ENCODE measurements at regions not wholly inside any gene's neighbourhood (a gene's known extent, or its start where the extent isn't known, plus 50 kb on each side); places are given as distances from the start of the nearest gene placed in this dataset.

DNA sequence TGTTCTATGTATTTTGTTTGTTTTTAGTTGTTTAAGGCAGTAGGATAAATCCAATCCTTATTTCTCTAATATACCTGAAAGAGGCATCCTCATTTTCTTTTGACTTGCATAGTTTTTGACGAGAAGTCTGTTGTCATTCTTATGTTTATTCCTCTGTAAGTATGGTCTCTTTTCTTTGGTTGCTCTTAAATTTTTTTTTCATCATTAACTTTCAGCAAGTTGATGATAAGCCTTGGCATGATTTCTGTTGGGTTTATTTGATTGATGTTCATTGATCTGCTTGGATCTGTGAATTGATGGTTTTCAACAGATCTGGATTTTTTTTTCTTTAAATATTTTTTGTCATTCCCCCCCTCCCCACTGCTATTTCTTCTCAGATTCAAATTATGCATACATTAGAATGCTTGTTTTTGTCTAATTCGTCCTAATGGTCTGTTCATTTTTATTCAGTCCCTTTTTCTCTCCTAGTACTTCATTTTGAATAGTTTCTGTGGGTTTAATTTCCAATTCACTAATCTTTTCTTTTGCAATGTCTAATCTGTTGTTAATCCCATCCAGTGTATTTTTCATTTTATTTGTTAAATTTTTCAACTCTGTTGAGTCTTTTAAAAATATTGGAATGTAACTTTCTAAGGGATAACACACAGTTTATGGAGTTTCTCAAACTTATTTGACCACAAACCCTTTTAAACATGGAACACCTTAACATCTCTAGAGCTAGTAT lies 495.9 kb downstream of the CSNK1G3 start:
- no peaks in the 10 kb centered on the region for H3K36me3 ChIP-seq (ENCODE audit: control insufficient read depth in 2 of 2, extremely low read depth in 1 of 2, insufficient read depth in 2 of 2, low read length in 2 of 2)
- H2AFZ ChIP-seq (ENCODE audit: control insufficient read depth, low read length) = no peak overlapping the region
- H3K79me2 ChIP-seq (ENCODE audit: control insufficient read depth, insufficient read depth, low read length) = no peaks in the 10 kb centered on the region
- no peak for DNase-seq (ENCODE audit: low read depth, low spot score)
- dilution Hi-C loops (cut with MboI; ENCODE audit: extremely low pct_ligation_motif_present, low sequenced_read_pairs) = no loop called here
- H3K4me1 ChIP-seq (ENCODE audit: control insufficient read depth, extremely low read depth, insufficient read depth, low read length) = no peaks in the 10 kb centered on the region
- H3K27me3 ChIP-seq (ENCODE audit: control insufficient read depth, extremely low read depth, insufficient read depth, low read length) = no peaks in the 10 kb centered on the region
- no peak for FAIRE-seq
- no peak overlapping the region for H3K9ac ChIP-seq (ENCODE audit: control insufficient read depth, extremely low read depth, insufficient read depth, low read length)
- H3K27ac ChIP-seq (ENCODE audit: control insufficient read depth, insufficient read depth, low read length) = no peak overlapping the region
- TF ChIP-seq, protein P1, sequence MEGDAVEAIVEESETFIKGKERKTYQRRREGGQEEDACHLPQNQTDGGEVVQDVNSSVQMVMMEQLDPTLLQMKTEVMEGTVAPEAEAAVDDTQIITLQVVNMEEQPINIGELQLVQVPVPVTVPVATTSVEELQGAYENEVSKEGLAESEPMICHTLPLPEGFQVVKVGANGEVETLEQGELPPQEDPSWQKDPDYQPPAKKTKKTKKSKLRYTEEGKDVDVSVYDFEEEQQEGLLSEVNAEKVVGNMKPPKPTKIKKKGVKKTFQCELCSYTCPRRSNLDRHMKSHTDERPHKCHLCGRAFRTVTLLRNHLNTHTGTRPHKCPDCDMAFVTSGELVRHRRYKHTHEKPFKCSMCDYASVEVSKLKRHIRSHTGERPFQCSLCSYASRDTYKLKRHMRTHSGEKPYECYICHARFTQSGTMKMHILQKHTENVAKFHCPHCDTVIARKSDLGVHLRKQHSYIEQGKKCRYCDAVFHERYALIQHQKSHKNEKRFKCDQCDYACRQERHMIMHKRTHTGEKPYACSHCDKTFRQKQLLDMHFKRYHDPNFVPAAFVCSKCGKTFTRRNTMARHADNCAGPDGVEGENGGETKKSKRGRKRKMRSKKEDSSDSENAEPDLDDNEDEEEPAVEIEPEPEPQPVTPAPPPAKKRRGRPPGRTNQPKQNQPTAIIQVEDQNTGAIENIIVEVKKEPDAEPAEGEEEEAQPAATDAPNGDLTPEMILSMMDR (optimal IDR thresholded peaks at IDR 0.05 in 1 of 3, IDR thresholded peaks at IDR 0.05 in 1 of 3, conservative IDR thresholded peaks at IDR 0.05 in 1 of 3; ENCODE audit: extremely low read depth in 1 of 3, insufficient read depth in 2 of 3, low read length in 3 of 3) = no peak
- TF ChIP-seq EZH2 (IDR thresholded peaks at IDR 0.05; ENCODE audit: low read length) = no peak
- no peaks in the 10 kb centered on the region for H3K9me3 ChIP-seq (ENCODE audit: control insufficient read depth, low read depth, low read length)
- no peak overlapping the region for H3K4me3 ChIP-seq (ENCODE audit: control insufficient read depth in 2 of 3, extremely low read depth in 1 of 3, insufficient read depth in 2 of 3, low read depth in 1 of 3, low read length in 3 of 3)
- H3K9me1 ChIP-seq (ENCODE audit: control insufficient read depth, extremely low read depth, insufficient read depth, low read length) = no peaks in the 10 kb centered on the region
- H4K20me1 ChIP-seq (ENCODE audit: control insufficient read depth, extremely low read depth, insufficient read depth, low read length) = no peaks in the 10 kb centered on the region
- H3K4me2 ChIP-seq (ENCODE audit: control insufficient read depth, extremely low read depth, insufficient read depth, low read depth, low read length) = no peak overlapping the region

DNA sequence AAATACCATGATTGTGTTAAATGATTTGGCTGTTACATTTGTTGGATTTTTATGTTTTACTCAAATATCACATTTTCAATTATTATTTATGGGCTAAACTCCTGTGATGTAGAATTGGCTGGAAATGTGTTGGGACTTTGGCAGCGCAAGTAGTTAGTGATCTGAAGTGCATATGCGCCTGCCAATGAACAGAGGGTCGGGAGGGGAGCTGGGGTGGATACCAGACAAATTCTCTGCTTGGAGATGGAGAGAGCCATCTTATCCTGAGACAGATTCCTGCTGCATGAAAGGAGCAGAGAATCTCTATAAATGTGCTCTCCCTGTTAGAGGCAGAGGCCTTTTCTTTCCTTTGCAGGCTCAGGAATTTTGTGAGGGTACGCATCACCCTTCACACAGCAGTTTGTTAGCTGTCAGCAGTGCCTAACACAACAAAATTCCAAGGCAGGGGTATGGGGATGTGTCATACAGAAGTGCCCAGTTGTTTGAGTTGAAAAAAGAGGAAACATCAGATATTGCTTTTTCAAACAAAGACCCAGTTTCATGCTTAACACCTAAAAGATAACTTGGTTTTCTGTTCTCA lies 489.1 kb downstream of the CSNK1G3 start:
- no peaks in the 10 kb centered on the region for H3K27me3 ChIP-seq (ENCODE audit: control insufficient read depth, extremely low read depth, insufficient read depth, low read length)
- H3K9ac ChIP-seq (ENCODE audit: control insufficient read depth, extremely low read depth, insufficient read depth, low read length) = no peak overlapping the region
- peaks cover 10% of the 10 kb centered on the region for H3K4me1 ChIP-seq (ENCODE audit: control insufficient read depth, extremely low read depth, insufficient read depth, low read length)
- H3K36me3 ChIP-seq (ENCODE audit: control insufficient read depth in 2 of 2, extremely low read depth in 1 of 2, insufficient read depth in 2 of 2, low read length in 2 of 2) = no peaks in the 10 kb centered on the region
- no peak overlapping the region for H2AFZ ChIP-seq (ENCODE audit: control insufficient read depth, low read length)
- H3K4me3 ChIP-seq (ENCODE audit: control insufficient read depth in 2 of 3, extremely low read depth in 1 of 3, insufficient read depth in 2 of 3, low read depth in 1 of 3, low read length in 3 of 3) = no peak overlapping the region
- dilution Hi-C loops (cut with MboI; ENCODE audit: extremely low pct_ligation_motif_present, low sequenced_read_pairs) = no loop called here
- H4K20me1 ChIP-seq (ENCODE audit: control insufficient read depth, extremely low read depth, insufficient read depth, low read length) = no peaks in the 10 kb centered on the region
- no peaks in the 10 kb centered on the region for H3K9me3 ChIP-seq (ENCODE audit: control insufficient read depth, low read depth, low read length)
- DNase-seq (ENCODE audit: low read depth, low spot score) = no peak
- no peak for FAIRE-seq
- H3K27ac ChIP-seq (ENCODE audit: control insufficient read depth, insufficient read depth, low read length) = no peak overlapping the region
- H3K9me1 ChIP-seq (ENCODE audit: control insufficient read depth, extremely low read depth, insufficient read depth, low read length) = no peaks in the 10 kb centered on the region
- TF ChIP-seq, protein P1 (optimal IDR thresholded peaks at IDR 0.05 in 1 of 3, IDR thresholded peaks at IDR 0.05 in 1 of 3, conservative IDR thresholded peaks at IDR 0.05 in 1 of 3; ENCODE audit: extremely low read depth in 1 of 3, insufficient read depth in 2 of 3, low read length in 3 of 3) = no peak
- no peak for TF ChIP-seq EZH2 (IDR thresholded peaks at IDR 0.05; ENCODE audit: low read length)
- H3K4me2 ChIP-seq (ENCODE audit: control insufficient read depth, extremely low read depth, insufficient read depth, low read depth, low read length) = no peak overlapping the region
- no peaks in the 10 kb centered on the region for H3K79me2 ChIP-seq (ENCODE audit: control insufficient read depth, insufficient read depth, low read length)

Measured in keratinocyte (primary cell).